ENCODE measurements at regions not wholly inside any gene's neighbourhood (a gene's known extent, or its start where the extent isn't known, plus 50 kb on each side); places are given as distances from the start of the nearest gene placed in this dataset.

DNA sequence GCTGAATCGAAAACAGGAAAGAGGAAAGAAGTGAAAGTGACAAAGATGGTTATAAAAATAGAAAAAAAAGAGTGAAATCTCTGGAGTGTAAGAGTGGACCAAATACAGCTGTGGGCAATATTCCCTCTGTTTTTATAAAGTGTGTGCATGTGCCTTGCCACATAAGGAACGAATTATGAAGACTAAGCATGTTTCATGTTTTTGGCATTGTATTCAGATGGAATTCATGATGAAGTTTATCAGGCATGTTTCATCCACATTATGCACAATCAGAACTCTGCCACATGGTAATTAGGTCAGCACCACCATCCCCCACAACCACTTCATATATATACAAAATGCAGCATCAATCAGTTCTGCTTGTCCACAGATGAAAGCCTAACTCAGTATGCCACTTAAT is 348.0 kb downstream of the ZNF608 start:
- Histone ChIP-seq H3K4me1 (ENCODE audit: insufficient read depth, low read length) (peaks cover 3% of the 10 kb centered on the region), H3K36me3 (ENCODE audit: insufficient read depth, low read length) (no peaks in the 10 kb centered on the region), H3K4me2 (ENCODE audit: insufficient read depth, low read length) (no peak overlapping the region), H3K79me2 (ENCODE audit: insufficient read depth, low read length) (no peaks in the 10 kb centered on the region), H3K27me3 (ENCODE audit: insufficient read depth, low read length) (peaks cover 3% of the 10 kb centered on the region), H2AFZ (ENCODE audit: low read length) (no peak overlapping the region), H3K27ac (ENCODE audit: low read depth, low read length) (no peak overlapping the region), H4K20me1 (ENCODE audit: insufficient read depth, low read length) (no peaks in the 10 kb centered on the region), H3K9me3 (ENCODE audit: low read depth, low read length) (no peaks in the 10 kb centered on the region), H3K4me3 (ENCODE audit: insufficient read depth, low read length) (no peak overlapping the region)
- no peak for DNase-seq (ENCODE audit: insufficient read length, low spot score, missing footprints)
- TF ChIP-seq, protein P1, sequence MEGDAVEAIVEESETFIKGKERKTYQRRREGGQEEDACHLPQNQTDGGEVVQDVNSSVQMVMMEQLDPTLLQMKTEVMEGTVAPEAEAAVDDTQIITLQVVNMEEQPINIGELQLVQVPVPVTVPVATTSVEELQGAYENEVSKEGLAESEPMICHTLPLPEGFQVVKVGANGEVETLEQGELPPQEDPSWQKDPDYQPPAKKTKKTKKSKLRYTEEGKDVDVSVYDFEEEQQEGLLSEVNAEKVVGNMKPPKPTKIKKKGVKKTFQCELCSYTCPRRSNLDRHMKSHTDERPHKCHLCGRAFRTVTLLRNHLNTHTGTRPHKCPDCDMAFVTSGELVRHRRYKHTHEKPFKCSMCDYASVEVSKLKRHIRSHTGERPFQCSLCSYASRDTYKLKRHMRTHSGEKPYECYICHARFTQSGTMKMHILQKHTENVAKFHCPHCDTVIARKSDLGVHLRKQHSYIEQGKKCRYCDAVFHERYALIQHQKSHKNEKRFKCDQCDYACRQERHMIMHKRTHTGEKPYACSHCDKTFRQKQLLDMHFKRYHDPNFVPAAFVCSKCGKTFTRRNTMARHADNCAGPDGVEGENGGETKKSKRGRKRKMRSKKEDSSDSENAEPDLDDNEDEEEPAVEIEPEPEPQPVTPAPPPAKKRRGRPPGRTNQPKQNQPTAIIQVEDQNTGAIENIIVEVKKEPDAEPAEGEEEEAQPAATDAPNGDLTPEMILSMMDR (IDR thresholded peaks at IDR 0.05; ENCODE audit: extremely low read depth, low read depth, low read length), result no peak

DNA sequence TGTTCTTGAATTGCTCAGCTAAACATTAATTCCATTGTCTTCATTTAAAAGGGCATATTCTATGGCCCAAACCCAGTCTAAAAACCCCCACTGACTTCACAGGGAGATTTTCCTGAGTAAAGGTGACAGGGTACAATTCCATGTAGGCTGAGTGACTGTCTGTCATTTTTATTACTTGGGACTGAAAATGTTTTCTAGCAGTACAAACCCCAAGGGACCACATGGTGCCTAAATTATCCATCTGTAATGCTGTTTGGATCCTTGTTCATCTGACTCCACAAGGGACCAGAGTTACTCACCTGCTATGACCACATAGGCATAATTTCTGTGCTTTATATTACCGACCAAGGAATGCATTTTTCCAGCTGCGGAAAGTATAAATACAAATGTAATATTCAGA is 349.1 kb downstream of the ZNF608 start:
- Histone ChIP-seq H3K4me3 (ENCODE audit: insufficient read depth, low read length) (no peak overlapping the region), H3K4me1 (ENCODE audit: insufficient read depth, low read length) (peaks cover 2% of the 10 kb centered on the region), H3K9me3 (ENCODE audit: low read depth, low read length) (no peaks in the 10 kb centered on the region), H3K79me2 (ENCODE audit: insufficient read depth, low read length) (no peaks in the 10 kb centered on the region), H3K36me3 (ENCODE audit: insufficient read depth, low read length) (no peaks in the 10 kb centered on the region), H4K20me1 (ENCODE audit: insufficient read depth, low read length) (no peaks in the 10 kb centered on the region), H3K27me3 (ENCODE audit: insufficient read depth, low read length) (peaks cover 3% of the 10 kb centered on the region), H3K4me2 (ENCODE audit: insufficient read depth, low read length) (no peak overlapping the region), H3K27ac (ENCODE audit: low read depth, low read length) (no peak overlapping the region), H2AFZ (ENCODE audit: low read length) (no peak overlapping the region)
- TF ChIP-seq, protein P1 (IDR thresholded peaks at IDR 0.05; ENCODE audit: extremely low read depth, low read depth, low read length), result no peak
- no peak for DNase-seq (ENCODE audit: insufficient read length, low spot score, missing footprints)

DNA sequence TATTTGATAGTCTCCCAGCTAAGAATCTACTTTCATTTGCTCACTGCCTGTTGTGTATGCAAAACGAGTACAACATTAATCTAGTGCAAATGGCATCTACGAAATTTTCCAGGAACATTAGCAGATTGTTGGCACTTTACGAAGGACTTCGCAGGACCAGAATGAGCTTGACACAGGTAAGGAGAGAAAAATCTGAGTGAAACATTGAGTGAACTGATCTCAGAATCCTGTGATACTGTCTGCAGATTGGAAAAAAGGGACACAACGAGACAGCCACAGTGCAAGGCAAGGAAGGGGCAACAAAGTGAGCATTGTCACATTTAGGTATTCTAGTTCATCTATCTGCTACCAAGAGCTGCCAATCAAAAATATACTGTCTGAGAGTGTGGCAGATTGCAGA is 350.5 kb downstream of the ZNF608 start:
- no peak overlapping the region for H2AFZ ChIP-seq (ENCODE audit: low read length)
- H3K4me1 ChIP-seq (ENCODE audit: insufficient read depth, low read length), result no peaks in the 10 kb centered on the region
- no peaks in the 10 kb centered on the region for H3K79me2 ChIP-seq (ENCODE audit: insufficient read depth, low read length)
- DNase-seq (ENCODE audit: insufficient read length, low spot score, missing footprints), result no peak
- H3K9me3 ChIP-seq (ENCODE audit: low read depth, low read length), result no peaks in the 10 kb centered on the region
- H3K36me3 ChIP-seq (ENCODE audit: insufficient read depth, low read length), result no peaks in the 10 kb centered on the region
- no peak overlapping the region for H3K4me2 ChIP-seq (ENCODE audit: insufficient read depth, low read length)
- H3K4me3 ChIP-seq (ENCODE audit: insufficient read depth, low read length), result no peak overlapping the region
- TF ChIP-seq, protein P1 (IDR thresholded peaks at IDR 0.05; ENCODE audit: extremely low read depth, low read depth, low read length), result no peak
- H3K27ac ChIP-seq (ENCODE audit: low read depth, low read length), result no peak overlapping the region
- H4K20me1 ChIP-seq (ENCODE audit: insufficient read depth, low read length), result no peaks in the 10 kb centered on the region
- peaks cover 3% of the 10 kb centered on the region for H3K27me3 ChIP-seq (ENCODE audit: insufficient read depth, low read length)

DNA sequence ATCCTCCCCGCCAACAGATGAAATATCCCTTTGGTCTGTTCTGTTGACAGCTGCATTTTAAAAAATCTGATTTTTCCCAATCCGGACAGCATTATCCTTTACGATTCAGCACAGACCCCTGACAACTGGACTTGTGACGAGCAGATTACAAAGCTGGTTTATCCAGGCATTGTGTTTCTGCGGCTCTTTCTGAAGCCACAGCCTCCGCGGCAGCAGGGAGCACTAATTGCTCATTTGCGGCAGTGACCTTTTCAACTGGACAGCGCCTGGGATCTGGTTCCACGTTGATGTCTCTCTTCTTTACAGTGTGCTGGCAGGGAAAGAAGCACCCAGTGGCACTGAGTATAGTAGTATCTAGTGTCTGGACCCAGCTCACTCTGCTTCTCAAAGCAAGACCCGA is 351.2 kb downstream of the ZNF608 start:
- TF ChIP-seq, protein P1 (IDR thresholded peaks at IDR 0.05; ENCODE audit: extremely low read depth, low read depth, low read length), result no peak
- H3K79me2 ChIP-seq (ENCODE audit: insufficient read depth, low read length), result no peaks in the 10 kb centered on the region
- DNase-seq (ENCODE audit: insufficient read length, low spot score, missing footprints), result no peak

More for the DNA sequence above, 351.2 kb downstream of the ZNF608 start:
- H3K27me3 ChIP-seq (ENCODE audit: insufficient read depth, low read length), result peaks cover 3% of the 10 kb centered on the region
- no peaks in the 10 kb centered on the region for H4K20me1 ChIP-seq (ENCODE audit: insufficient read depth, low read length)
- no peak overlapping the region for H2AFZ ChIP-seq (ENCODE audit: low read length)
- no peaks in the 10 kb centered on the region for H3K36me3 ChIP-seq (ENCODE audit: insufficient read depth, low read length)
- no peak overlapping the region for H3K27ac ChIP-seq (ENCODE audit: low read depth, low read length)
- no peaks in the 10 kb centered on the region for H3K9me3 ChIP-seq (ENCODE audit: low read depth, low read length)
- H3K4me1 ChIP-seq (ENCODE audit: insufficient read depth, low read length), result no peaks in the 10 kb centered on the region
- H3K4me2 ChIP-seq (ENCODE audit: insufficient read depth, low read length), result no peak overlapping the region
- no peak overlapping the region for H3K4me3 ChIP-seq (ENCODE audit: insufficient read depth, low read length)
